GM23248 (cell line): ENCODE measurements at regions not wholly inside any gene's neighbourhood (a gene's known extent, or its start where the extent isn't known, plus 50 kb on each side); places are given as distances from the start of the nearest gene placed in this dataset.

Experiments used
- DNase-seq: peaks from one replicate; pipeline ENCODE4 v3.0.0-alpha.2; 2015
- H2AFZ ChIP-seq: fragments of 200-600 bp; sonication (generic); 2 replicates; pipeline ENCODE4 v1.6.1; 2016; ENCODE audit warnings: antibody characterized with exemption
- H3F3A ChIP-seq: fragments of 200-600 bp; sonication (generic); 2 replicates; pipeline ENCODE4 v1.6.1; 2016; ENCODE audit warnings: mild to moderate bottlenecking, antibody characterized with exemption, mixed run types; ENCODE audit not compliant: insufficient read depth
- H3K27ac ChIP-seq: fragments of 200-600 bp; sonication (generic); 2 replicates; pipeline ENCODE4 v1.5.1; 2016; ENCODE audit warnings: mild to moderate bottlenecking
- H3K27me3 ChIP-seq: fragments of 200-600 bp; sonication (generic); replicated peaks from 2 replicates; pipeline ENCODE4 v1.6.1; 2016; ENCODE audit warnings: mild to moderate bottlenecking; ENCODE audit not compliant: insufficient read depth
- H3K36me3 ChIP-seq: fragments of 200-600 bp; sonication (generic); 2 replicates; pipeline ENCODE4 v1.6.1; 2016; ENCODE audit warnings: low read depth, mild to moderate bottlenecking
- H3K4me1 ChIP-seq: fragments of 200-600 bp; sonication (generic); 2 replicates; pipeline ENCODE4 v1.6.1; 2016; ENCODE audit warnings: mild to moderate bottlenecking; ENCODE audit not compliant: insufficient read depth
- H3K4me2 ChIP-seq: fragments of 200-600 bp; sonication (generic); one replicate; pipeline ENCODE4 v1.6.1; 2016; ENCODE audit warnings: mild to moderate bottlenecking; ENCODE audit not compliant: unreplicated experiment
- H3K4me3 ChIP-seq: fragments of 200-600 bp; sonication (generic); 2 replicates; pipeline ENCODE4 v1.5.1; 2016; ENCODE audit warnings: mild to moderate bottlenecking
- H3K79me2 ChIP-seq: fragments of 200-600 bp; sonication (generic); 2 replicates; pipeline ENCODE4 v1.6.1; 2016; ENCODE audit warnings: mild to moderate bottlenecking; ENCODE audit not compliant: insufficient read depth
- H3K9ac ChIP-seq: fragments of 200-600 bp; sonication (generic); 2 replicates; pipeline ENCODE4 v1.6.1; 2016; ENCODE audit warnings: mild to moderate bottlenecking
- H3K9me2 ChIP-seq: fragments of 200-600 bp; sonication (generic); 2 replicates; pipeline ENCODE4 v1.6.1; 2016; ENCODE audit warnings: mixed run types, mild to moderate bottlenecking, moderate library complexity; ENCODE audit not compliant: insufficient read depth
- H3K9me3 ChIP-seq: fragments of 200-600 bp; sonication (generic); one replicate; pipeline ENCODE4 v1.6.1; 2017; ENCODE audit warnings: low read depth
- H4K20me1 ChIP-seq: fragments of 200-600 bp; sonication (generic); 2 replicates; pipeline ENCODE4 v1.6.0; 2016; ENCODE audit not compliant: insufficient read depth
- EZH2 ChIP-seq: fragments of 200-600 bp; sonication (generic); IDR thresholded peaks from 2 replicates; pipeline ENCODE4 v1.6.1; 2018; ENCODE audit warnings: antibody characterized with exemption, mild to moderate bottlenecking; ENCODE audit not compliant: insufficient read depth, poor library complexity, severe bottlenecking
- EZH2phosphoT487 ChIP-seq: fragments of 200-600 bp; sonication (generic); IDR thresholded peaks from 2 replicates; pipeline ENCODE4 v1.6.1; 2018; ENCODE audit warnings: antibody characterized with exemption, moderate library complexity, mild to moderate bottlenecking, low read depth; ENCODE audit not compliant: insufficient read depth
- WGBS, 2 experiments: methylation state at CpG; one replicate each; pipeline ENCODE4 v1.1.6; 2015 to 2017; ENCODE audit warnings: low lambda C conversion rate in 2 of 2, low coverage in 1 of 2; ENCODE audit errors: missing lambda C conversion rate in 2 of 2; 5-methylcytosine and 5-hydroxymethylcytosine counted together
- in situ Hi-C: fragments of 300-500 bp; cut with MboI; formaldehyde crosslinking; loops from 2 replicates; pipeline ENCODE4 v1.15.0; 2020

- no peak overlapping the region for H2AFZ ChIP-seq
- no peak for DNase-seq
- in situ Hi-C loops = no loop called here
Observed at GRCh38 chr3:174532216-174532615, 326.9 kb upstream of the NAALADL2 start.

GRCh38 chr3:174532776-174533175, 326.4 kb upstream of the NAALADL2 start:
- Histone ChIP-seq H3K4me1 (peaks cover 16% of the 10 kb centered on the region), H3K9ac (no peak overlapping the region), H3K4me2 (peak overlapping the region; percentile 34), H3K27me3 (no peaks in the 10 kb centered on the region), H3K79me2 (no peaks in the 10 kb centered on the region), H3K9me3 (no peaks in the 10 kb centered on the region), H4K20me1 (no peaks in the 10 kb centered on the region), H3K4me3 (no peak overlapping the region), H3K9me2 (no peaks in the 10 kb centered on the region), H2AFZ (no peak overlapping the region), H3K36me3 (no peaks in the 10 kb centered on the region), H3K27ac (no peak overlapping the region), H3F3A (peaks cover 7% of the 10 kb centered on the region)
- no peak for DNase-seq
- 96% methylated on average over 2 of the region's 2 CpGs for WGBS, 2 experiments
- in situ Hi-C loops = no loop called here
- TF ChIP-seq EZH2 = no peak
- no peak for TF ChIP-seq EZH2phosphoT487

More at GRCh38 chr3:174532216-174532615, 326.9 kb upstream of the NAALADL2 start:
- Histone ChIP-seq H4K20me1 (no peaks in the 10 kb centered on the region), H3K4me2 (no peak overlapping the region), H3K27me3 (no peaks in the 10 kb centered on the region), H3K9ac (no peak overlapping the region), H3K36me3 (no peaks in the 10 kb centered on the region), H3K4me1 (peaks cover 16% of the 10 kb centered on the region), H3K9me2 (no peaks in the 10 kb centered on the region), H3K27ac (no peak overlapping the region), H3K9me3 (no peaks in the 10 kb centered on the region), H3K4me3 (no peak overlapping the region), H3K79me2 (no peaks in the 10 kb centered on the region), H3F3A (peaks cover 7% of the 10 kb centered on the region)
- TF ChIP-seq EZH2phosphoT487 (no peak), EZH2 (no peak)
- 100% methylated on average over 1 of the region's 1 CpG for WGBS, 2 experiments

GRCh38 chr3:174533286-174533685, 325.8 kb upstream of the NAALADL2 start:
- WGBS, 2 experiments = 81 to 86% methylated on average over 2 of the region's 2 CpGs
- DNase-seq = peak; percentile 77
- peaks cover 16% of the 10 kb centered on the region for H3K4me1 ChIP-seq
- no peaks in the 10 kb centered on the region for H3K27me3 ChIP-seq
- no peaks in the 10 kb centered on the region for H3K9me2 ChIP-seq
- in situ Hi-C loops = no loop called here
- H3F3A ChIP-seq = peaks cover 7% of the 10 kb centered on the region
- no peak overlapping the region for H2AFZ ChIP-seq
- H3K27ac ChIP-seq = peak overlapping the region; percentile 6; the same call in 1 of the 2 replicates
- H3K4me3 ChIP-seq = peak overlapping the region; percentile 23; the same call in 1 of the 2 replicates
- H3K36me3 ChIP-seq = no peaks in the 10 kb centered on the region
- H3K9ac ChIP-seq = no peak overlapping the region
- TF ChIP-seq EZH2phosphoT487 = no peak
- no peaks in the 10 kb centered on the region for H4K20me1 ChIP-seq
- H3K4me2 ChIP-seq = peak overlapping the region; percentile 34
- H3K79me2 ChIP-seq = no peaks in the 10 kb centered on the region
- no peaks in the 10 kb centered on the region for H3K9me3 ChIP-seq

DNA sequence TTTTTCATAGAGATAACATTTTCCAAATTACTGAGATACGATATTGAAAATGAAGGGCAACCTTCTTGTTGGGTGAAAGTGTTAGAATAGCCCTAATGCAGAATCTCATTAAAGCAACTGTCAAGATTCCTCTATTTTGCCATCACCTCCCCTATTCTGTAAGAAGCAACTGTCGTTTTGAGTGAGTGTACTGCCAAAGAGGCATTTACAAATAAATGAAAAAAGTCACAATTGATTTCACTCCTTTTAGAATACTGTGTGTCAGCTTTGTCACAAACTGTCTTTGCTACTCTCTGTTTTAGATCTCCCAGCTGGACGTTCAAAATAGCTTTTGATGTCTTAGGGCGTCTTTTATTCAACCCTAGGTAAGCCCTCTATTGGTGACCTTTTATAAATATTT, 322.8 kb upstream of the NAALADL2 start:
- peaks cover 18% of the 10 kb centered on the region for H3K4me1 ChIP-seq
- H4K20me1 ChIP-seq = no peaks in the 10 kb centered on the region
- no peak overlapping the region for H3K9ac ChIP-seq
- WGBS, 2 experiments = 53 to 54% methylated on average over 4 of the region's 4 CpGs
- H3K36me3 ChIP-seq = no peaks in the 10 kb centered on the region
- H3K79me2 ChIP-seq = no peaks in the 10 kb centered on the region
- no peak overlapping the region for H3K4me2 ChIP-seq
- no peaks in the 10 kb centered on the region for H3K9me2 ChIP-seq
- no peak for TF ChIP-seq EZH2phosphoT487
- no peak for TF ChIP-seq EZH2
- no peaks in the 10 kb centered on the region for H3K27me3 ChIP-seq
- in situ Hi-C loops = no loop called here
- no peak overlapping the region for H2AFZ ChIP-seq
- H3F3A ChIP-seq = peaks cover 13% of the 10 kb centered on the region
- no peak overlapping the region for H3K27ac ChIP-seq
- DNase-seq = no peak
- H3K4me3 ChIP-seq = no peak overlapping the region
- no peaks in the 10 kb centered on the region for H3K9me3 ChIP-seq

DNA sequence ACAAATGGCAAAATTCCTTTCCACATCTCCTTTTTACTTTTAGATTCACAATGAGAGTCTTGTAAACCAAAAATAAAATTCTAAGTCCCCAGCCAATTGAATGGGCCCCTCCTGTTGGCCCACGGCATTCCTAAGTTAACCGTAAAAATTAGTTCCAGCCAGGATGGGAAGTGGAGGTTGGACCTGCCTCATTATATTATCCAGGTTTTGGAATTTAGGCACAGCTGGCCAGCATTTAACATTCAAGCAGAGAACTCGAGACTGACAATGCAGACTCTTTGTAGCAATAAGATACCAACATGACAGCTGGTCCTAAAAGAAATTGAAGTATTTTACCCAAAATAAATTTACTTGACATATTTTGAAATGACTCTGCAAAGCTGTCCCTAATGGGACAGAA, 321.0 kb upstream of the NAALADL2 start:
- Histone ChIP-seq H3K9me3 (no peaks in the 10 kb centered on the region), H3K27me3 (no peaks in the 10 kb centered on the region), H3K36me3 (no peaks in the 10 kb centered on the region), H3K4me2 (no peak overlapping the region), H3K4me3 (no peak overlapping the region), H3K27ac (no peak overlapping the region), H2AFZ (no peak overlapping the region), H3K9me2 (no peaks in the 10 kb centered on the region), H4K20me1 (no peaks in the 10 kb centered on the region), H3K79me2 (no peaks in the 10 kb centered on the region), H3K9ac (no peak overlapping the region), H3F3A (peaks cover 15% of the 10 kb centered on the region), H3K4me1 (peaks cover 22% of the 10 kb centered on the region)
- no peak for DNase-seq
- in situ Hi-C loops = no loop called here
- no peak for TF ChIP-seq EZH2phosphoT487
- no peak for TF ChIP-seq EZH2
- WGBS, 2 experiments = 95 to 97% methylated on average over 3 of the region's 3 CpGs
